HepG2 (cell line): ENCODE measurements at regions not wholly inside any gene's neighbourhood (a gene's known extent, or its start where the extent isn't known, plus 50 kb on each side); places are given as distances from the start of the nearest gene placed in this dataset.

Source experiments
- FOXA3 ChIP-seq: IDR thresholded peaks from 2 replicates; pipeline ENCODE4 v1.6.1; 2016; ENCODE audit warnings: missing genetic modification reagents, missing compliant biosample characterization
- KDM4B ChIP-seq: sonication (generic); formaldehyde crosslinking; IDR thresholded peaks from 2 replicates; pipeline ENCODE4 v1.4.0; 2020; ENCODE audit warnings: missing genetic modification reagents
- REXO4 ChIP-seq: sonication (generic); formaldehyde crosslinking; IDR thresholded peaks from 2 replicates; pipeline ENCODE4 v1.8.0; 2022; ENCODE audit warnings: missing genetic modification reagents, mild to moderate bottlenecking, borderline replicate concordance
- RFXANK ChIP-seq: IDR thresholded peaks from 2 replicates; pipeline ENCODE4 v1.6.1; 2016
- SIN3B ChIP-seq: fragments of 150-350 bp; IDR thresholded peaks from 2 replicates; pipeline ENCODE4 v1.6.1; 2014; ENCODE audit warnings: low read length
- SMAD3 ChIP-seq: sonication (generic); formaldehyde crosslinking; IDR thresholded peaks from 2 replicates; pipeline ENCODE4 v1.4.0; 2020; ENCODE audit warnings: missing genetic modification reagents
- TAF1 ChIP-seq: sonication (generic); formaldehyde crosslinking; IDR thresholded peaks from 2 replicates; pipeline ENCODE4 v1.4.0; 2020; ENCODE audit warnings: missing genetic modification reagents
- ZFX ChIP-seq: sonication (generic); formaldehyde crosslinking; IDR thresholded peaks from 2 replicates; pipeline ENCODE4 v1.4.0; 2020; ENCODE audit warnings: mild to moderate bottlenecking, low read depth, missing genetic modification reagents, moderate library complexity
- ZNF567 ChIP-seq: sonication (generic); formaldehyde crosslinking; IDR thresholded peaks from 2 replicates; pipeline ENCODE4 v1.8.1; 2023; ENCODE audit warnings: mild to moderate bottlenecking, missing genetic modification reagents, borderline replicate concordance
- ZNF782 ChIP-seq: sonication (generic); formaldehyde crosslinking; IDR thresholded peaks from 2 replicates; pipeline ENCODE4 v1.4.0; 2020; ENCODE audit warnings: missing genetic modification reagents, mild to moderate bottlenecking, borderline replicate concordance
- ZNF850 ChIP-seq: sonication (generic); formaldehyde crosslinking; conservative IDR thresholded peaks from 2 replicates; pipeline ENCODE4 v1.9.0; 2021; ENCODE audit warnings: mild to moderate bottlenecking, missing genetic modification reagents
- TF ChIP-seq, protein P1 (sequence below): sonication (generic); formaldehyde crosslinking; IDR thresholded peaks from 2 replicates; pipeline ENCODE4 v1.8.1; 2023; ENCODE audit warnings: mild to moderate bottlenecking, missing genetic modification reagents, borderline replicate concordance
- TF ChIP-seq, protein P2 (sequence below), 2 experiments: sonication (generic) in 1 of 2; formaldehyde crosslinking in 1 of 2; IDR thresholded peaks; 2 replicates each; pipeline versions ENCODE4 v1.4.0 to v1.6.1; 2016 to 2020; ENCODE audit warnings: borderline replicate concordance in 1 of 2, low read depth in 1 of 2, mild to moderate bottlenecking in 1 of 2, missing genetic modification reagents in 1 of 2
- TF ChIP-seq, protein P3 (sequence below): sonication (generic); formaldehyde crosslinking; IDR thresholded peaks from 2 replicates; pipeline ENCODE4 v1.4.0; 2020; ENCODE audit warnings: missing genetic modification reagents, borderline replicate concordance
- TF ChIP-seq, protein P4 (sequence below): sonication (generic); formaldehyde crosslinking; IDR thresholded peaks from 2 replicates; pipeline ENCODE4 v1.9.0; 2022; ENCODE audit warnings: low read depth, missing genetic modification reagents
- TF ChIP-seq, protein P5 (sequence below): sonication (generic); formaldehyde crosslinking; IDR thresholded peaks from 2 replicates; pipeline ENCODE4 v1.4.0; 2020; ENCODE audit warnings: missing genetic modification reagents, borderline replicate concordance

DNA sequence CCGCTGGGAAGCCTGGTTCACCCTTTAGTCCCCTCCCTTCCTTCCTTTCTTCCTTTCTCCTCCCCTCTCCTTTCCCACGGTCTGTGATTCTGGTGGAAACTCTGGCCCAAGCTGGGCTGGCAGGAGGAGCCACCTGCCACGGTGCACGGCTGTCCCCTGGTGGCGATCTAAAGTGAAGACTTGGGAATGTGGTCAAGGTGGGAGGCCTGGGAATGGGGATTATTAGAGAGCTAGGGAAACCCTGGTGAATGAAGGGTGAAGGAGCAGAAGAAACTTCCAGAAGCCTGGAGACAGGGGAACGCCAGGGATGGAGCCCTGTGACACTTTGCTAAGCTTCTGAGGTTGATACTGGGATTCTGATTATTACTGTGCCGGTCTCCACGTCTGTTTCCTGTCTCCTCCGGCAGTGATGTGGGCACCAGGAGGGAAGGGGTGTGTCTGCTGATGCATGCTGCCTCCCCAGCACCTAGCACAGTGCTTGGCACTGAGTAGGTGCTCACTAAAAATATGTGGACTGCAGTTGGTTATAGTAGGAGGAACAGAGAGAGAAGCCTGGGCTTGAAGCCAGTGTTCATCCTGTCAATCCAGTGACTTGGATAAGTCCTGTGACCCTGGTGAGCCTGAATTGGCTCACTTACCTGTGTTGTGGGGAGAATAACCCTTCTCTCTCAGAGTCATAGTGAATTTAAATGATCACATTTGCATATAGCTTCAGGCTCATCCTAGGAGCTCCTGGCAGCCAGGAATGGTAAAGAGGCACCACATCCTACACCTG lies 71.2 kb upstream of the NBPF3 start (continued):
- TF ChIP-seq ZNF850 (CRISPR knock-in tag) (no peak), TAF1 (CRISPR knock-in tag) (no peak), SIN3B (no peak), REXO4 (CRISPR knock-in tag) (no peak), SMAD3 (CRISPR knock-in tag) (peak; percentile 69; the same call in 1 of the 2 replicates), ZNF782 (CRISPR knock-in tag) (no peak; the same call in 1 of the 2 replicates), ZNF567 (CRISPR knock-in tag) (no peak), RFXANK (CRISPR knock-in tag) (peak; percentile 80; the same call in 1 of the 2 replicates), FOXA3 (CRISPR knock-in tag) (peak; percentile 32; the same call in 1 of the 2 replicates), ZFX (CRISPR knock-in tag) (peak; percentile 41; the same call in 1 of the 2 replicates), KDM4B (peak; percentile 76; the same call in 1 of the 2 replicates)
- TF ChIP-seq, protein P1, sequence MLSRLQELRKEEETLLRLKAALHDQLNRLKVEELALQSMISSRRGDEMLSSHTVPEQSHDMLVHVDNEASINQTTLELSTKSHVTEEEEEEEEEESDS (CRISPR knock-in tag): 0 out of 2 replicates have a peak, but pooled peaks have one; percentile 34
- TF ChIP-seq, protein P2, sequence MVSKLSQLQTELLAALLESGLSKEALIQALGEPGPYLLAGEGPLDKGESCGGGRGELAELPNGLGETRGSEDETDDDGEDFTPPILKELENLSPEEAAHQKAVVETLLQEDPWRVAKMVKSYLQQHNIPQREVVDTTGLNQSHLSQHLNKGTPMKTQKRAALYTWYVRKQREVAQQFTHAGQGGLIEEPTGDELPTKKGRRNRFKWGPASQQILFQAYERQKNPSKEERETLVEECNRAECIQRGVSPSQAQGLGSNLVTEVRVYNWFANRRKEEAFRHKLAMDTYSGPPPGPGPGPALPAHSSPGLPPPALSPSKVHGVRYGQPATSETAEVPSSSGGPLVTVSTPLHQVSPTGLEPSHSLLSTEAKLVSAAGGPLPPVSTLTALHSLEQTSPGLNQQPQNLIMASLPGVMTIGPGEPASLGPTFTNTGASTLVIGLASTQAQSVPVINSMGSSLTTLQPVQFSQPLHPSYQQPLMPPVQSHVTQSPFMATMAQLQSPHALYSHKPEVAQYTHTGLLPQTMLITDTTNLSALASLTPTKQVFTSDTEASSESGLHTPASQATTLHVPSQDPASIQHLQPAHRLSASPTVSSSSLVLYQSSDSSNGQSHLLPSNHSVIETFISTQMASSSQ (IDR thresholded peaks at IDR 0.05; ENCODE audit: low read depth): no peak
- TF ChIP-seq, protein P2 (CRISPR knock-in tag; IDR thresholded peaks at IDR 0.05; ENCODE audit: borderline replicate concordance): 0 out of 2 replicates have a peak, but pooled peaks have one; percentile 22
- TF ChIP-seq, protein P3, sequence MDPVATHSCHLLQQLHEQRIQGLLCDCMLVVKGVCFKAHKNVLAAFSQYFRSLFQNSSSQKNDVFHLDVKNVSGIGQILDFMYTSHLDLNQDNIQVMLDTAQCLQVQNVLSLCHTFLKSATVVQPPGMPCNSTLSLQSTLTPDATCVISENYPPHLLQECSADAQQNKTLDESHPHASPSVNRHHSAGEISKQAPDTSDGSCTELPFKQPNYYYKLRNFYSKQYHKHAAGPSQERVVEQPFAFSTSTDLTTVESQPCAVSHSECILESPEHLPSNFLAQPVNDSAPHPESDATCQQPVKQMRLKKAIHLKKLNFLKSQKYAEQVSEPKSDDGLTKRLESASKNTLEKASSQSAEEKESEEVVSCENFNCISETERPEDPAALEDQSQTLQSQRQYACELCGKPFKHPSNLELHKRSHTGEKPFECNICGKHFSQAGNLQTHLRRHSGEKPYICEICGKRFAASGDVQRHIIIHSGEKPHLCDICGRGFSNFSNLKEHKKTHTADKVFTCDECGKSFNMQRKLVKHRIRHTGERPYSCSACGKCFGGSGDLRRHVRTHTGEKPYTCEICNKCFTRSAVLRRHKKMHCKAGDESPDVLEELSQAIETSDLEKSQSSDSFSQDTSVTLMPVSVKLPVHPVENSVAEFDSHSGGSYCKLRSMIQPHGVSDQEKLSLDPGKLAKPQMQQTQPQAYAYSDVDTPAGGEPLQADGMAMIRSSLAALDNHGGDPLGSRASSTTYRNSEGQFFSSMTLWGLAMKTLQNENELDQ (CRISPR knock-in tag): no peak
- TF ChIP-seq, protein P4, sequence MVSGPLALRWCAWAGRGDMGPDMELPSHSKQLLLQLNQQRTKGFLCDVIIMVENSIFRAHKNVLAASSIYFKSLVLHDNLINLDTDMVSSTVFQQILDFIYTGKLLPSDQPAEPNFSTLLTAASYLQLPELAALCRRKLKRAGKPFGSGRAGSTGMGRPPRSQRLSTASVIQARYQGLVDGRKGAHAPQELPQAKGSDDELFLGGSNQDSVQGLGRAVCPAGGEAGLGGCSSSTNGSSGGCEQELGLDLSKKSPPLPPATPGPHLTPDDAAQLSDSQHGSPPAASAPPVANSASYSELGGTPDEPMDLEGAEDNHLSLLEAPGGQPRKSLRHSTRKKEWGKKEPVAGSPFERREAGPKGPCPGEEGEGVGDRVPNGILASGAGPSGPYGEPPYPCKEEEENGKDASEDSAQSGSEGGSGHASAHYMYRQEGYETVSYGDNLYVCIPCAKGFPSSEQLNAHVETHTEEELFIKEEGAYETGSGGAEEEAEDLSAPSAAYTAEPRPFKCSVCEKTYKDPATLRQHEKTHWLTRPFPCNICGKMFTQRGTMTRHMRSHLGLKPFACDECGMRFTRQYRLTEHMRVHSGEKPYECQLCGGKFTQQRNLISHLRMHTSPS (CRISPR knock-in tag): no peak
- TF ChIP-seq, protein P5, sequence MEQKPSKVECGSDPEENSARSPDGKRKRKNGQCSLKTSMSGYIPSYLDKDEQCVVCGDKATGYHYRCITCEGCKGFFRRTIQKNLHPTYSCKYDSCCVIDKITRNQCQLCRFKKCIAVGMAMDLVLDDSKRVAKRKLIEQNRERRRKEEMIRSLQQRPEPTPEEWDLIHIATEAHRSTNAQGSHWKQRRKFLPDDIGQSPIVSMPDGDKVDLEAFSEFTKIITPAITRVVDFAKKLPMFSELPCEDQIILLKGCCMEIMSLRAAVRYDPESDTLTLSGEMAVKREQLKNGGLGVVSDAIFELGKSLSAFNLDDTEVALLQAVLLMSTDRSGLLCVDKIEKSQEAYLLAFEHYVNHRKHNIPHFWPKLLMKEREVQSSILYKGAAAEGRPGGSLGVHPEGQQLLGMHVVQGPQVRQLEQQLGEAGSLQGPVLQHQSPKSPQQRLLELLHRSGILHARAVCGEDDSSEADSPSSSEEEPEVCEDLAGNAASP (CRISPR knock-in tag): peak; percentile 47; the same call in 1 of the 2 replicates
